NB4 (cell line): ENCODE measurements at regions not wholly inside any gene's neighbourhood (a gene's known extent, or its start where the extent isn't known, plus 50 kb on each side); places are given as distances from the start of the nearest gene placed in this dataset.

ENCODE experiments used
- DNase-seq: peaks from one replicate; pipeline ENCODE4 v3.0.0; 2010; ENCODE audit warnings: low read depth
- H3K4me3 ChIP-seq: one replicate; pipeline ENCODE4 v1.5.1; 2011; ENCODE audit warnings: mild to moderate bottlenecking, low read depth, low read length, moderate library complexity
- MYC ChIP-seq: IDR thresholded peaks from 2 replicates; pipeline ENCODE4 v1.6.1; 2011; ENCODE audit warnings: low read depth, low read length
- POLR2A ChIP-seq: IDR thresholded peaks from 2 replicates; pipeline ENCODE4 v1.6.1; 2011; ENCODE audit warnings: mild to moderate bottlenecking; ENCODE audit not compliant: insufficient read length; ENCODE audit errors: extremely low read depth
- TF ChIP-seq, protein P1 (sequence below): IDR thresholded peaks from 2 replicates; pipeline ENCODE4 v1.6.1; 2011; ENCODE audit warnings: low read depth, low read length
- TF ChIP-seq, protein P2 (sequence below): IDR thresholded peaks from one replicate; pipeline ENCODE4 v1.5.1; 2012; ENCODE audit warnings: low read depth, low read length

DNA sequence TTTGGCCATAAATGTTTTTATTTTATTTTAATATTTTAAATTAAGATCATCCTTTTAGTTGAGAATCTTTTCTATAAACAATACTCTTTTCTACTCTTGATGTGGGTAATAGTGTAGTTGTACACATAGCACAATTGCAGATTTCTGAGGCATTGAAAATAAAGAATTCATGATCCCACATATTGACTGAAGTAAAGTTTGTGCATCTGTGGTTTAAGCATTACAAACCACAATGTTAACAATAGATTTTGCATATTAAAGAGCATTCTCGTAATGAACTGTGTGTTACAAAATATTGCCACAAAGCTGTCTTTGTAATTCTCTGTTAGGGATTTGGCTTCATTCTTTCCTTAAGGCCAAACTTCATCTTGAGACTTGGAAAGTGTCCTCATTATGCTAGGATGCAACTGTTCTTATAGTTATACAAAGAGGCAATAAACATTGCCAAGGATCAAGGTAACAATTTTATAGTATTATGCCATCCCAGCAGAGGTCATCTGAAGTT, 256.8 kb downstream of the OLFM3 start:
- no peak for DNase-seq
- no peak overlapping the region for H3K4me3 ChIP-seq
- TF ChIP-seq POLR2A (no peak), MYC (no peak)
- TF ChIP-seq, protein P1, sequence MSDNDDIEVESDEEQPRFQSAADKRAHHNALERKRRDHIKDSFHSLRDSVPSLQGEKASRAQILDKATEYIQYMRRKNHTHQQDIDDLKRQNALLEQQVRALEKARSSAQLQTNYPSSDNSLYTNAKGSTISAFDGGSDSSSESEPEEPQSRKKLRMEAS: no peak
- TF ChIP-seq, protein P2, sequence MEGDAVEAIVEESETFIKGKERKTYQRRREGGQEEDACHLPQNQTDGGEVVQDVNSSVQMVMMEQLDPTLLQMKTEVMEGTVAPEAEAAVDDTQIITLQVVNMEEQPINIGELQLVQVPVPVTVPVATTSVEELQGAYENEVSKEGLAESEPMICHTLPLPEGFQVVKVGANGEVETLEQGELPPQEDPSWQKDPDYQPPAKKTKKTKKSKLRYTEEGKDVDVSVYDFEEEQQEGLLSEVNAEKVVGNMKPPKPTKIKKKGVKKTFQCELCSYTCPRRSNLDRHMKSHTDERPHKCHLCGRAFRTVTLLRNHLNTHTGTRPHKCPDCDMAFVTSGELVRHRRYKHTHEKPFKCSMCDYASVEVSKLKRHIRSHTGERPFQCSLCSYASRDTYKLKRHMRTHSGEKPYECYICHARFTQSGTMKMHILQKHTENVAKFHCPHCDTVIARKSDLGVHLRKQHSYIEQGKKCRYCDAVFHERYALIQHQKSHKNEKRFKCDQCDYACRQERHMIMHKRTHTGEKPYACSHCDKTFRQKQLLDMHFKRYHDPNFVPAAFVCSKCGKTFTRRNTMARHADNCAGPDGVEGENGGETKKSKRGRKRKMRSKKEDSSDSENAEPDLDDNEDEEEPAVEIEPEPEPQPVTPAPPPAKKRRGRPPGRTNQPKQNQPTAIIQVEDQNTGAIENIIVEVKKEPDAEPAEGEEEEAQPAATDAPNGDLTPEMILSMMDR: no peak

DNA sequence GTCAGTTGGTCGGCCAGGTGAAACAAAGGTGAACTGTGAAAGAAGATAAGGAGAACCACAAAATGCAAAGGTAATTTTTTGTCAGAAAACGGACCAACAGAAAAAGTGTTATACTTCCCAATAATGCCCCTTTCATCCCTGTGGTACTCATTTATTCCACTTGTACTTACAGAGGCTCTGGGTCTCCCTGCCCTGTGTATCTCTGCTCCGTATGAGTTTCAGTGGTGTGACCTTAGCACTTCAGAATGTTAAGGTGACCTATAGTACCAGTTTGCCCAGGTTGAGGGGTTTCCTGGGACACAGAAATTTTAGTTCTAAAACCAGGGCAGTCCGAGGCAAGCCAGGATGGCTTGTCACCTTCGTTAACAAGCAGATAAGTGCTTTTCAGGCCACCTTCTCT, 254.8 kb downstream of the OLFM3 start:
- DNase-seq: no peak
- TF ChIP-seq, protein P1: no peak
- no peak overlapping the region for H3K4me3 ChIP-seq

DNA sequence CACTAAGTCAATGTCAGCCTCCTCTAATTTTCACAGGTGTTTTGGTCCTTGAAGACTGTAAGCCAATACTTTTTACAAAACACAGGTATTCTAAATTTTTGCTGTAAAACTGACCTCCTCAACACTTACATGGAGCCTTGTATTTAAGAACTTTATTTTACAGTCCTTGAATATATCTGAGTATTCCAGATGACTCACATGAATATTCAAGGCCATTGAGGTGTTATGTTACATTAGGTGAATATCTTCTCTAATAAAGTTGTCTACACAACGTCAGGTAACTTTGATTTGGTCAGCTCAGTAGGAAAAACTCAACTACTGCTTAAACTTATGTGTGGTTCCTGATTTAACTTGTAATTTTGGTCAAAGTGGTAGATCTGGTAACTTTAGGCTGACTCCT, 254.2 kb downstream of the OLFM3 start:
- DNase-seq: no peak
- TF ChIP-seq, protein P1: no peak
- TF ChIP-seq MYC (no peak), POLR2A (no peak)
- TF ChIP-seq, protein P2: no peak
- H3K4me3 ChIP-seq: no peak overlapping the region

DNA sequence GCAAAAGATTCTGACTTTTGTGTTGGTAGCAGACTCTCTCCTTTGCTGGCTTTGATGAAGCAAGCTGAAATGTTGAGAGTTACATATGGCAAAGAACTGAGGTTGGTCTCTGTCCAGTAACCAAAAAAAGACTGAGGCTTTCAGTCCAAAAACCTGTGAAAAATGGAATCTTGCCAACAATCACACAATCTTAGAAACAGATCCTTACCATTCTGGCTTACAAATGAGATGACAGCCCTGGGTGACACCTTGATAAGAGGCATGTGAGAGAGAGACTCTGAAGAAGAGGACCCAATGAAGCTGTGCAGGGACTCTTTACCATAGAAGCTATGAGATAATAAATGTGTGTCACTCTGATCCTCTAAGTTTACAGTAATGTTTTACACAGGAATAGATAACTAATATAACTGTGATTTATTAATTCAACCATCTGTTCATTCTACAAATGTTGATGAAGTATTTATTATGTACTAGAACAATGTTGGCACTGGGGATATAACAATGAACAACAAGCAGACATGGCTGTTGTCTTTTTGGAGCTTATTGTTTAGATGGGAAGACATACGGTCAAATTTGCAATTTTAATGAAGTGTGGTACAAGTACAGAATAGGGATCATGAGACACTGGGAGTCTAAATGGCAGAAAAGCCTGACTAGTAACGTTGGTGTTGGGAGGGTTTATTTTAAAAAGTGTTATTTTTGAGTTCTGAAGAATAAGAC, 251.0 kb downstream of the OLFM3 start:
- no peak for TF ChIP-seq POLR2A
- TF ChIP-seq MYC: no peak
- TF ChIP-seq, protein P1: no peak
- TF ChIP-seq, protein P2: no peak
- no peak overlapping the region for H3K4me3 ChIP-seq
- no peak for DNase-seq

DNA sequence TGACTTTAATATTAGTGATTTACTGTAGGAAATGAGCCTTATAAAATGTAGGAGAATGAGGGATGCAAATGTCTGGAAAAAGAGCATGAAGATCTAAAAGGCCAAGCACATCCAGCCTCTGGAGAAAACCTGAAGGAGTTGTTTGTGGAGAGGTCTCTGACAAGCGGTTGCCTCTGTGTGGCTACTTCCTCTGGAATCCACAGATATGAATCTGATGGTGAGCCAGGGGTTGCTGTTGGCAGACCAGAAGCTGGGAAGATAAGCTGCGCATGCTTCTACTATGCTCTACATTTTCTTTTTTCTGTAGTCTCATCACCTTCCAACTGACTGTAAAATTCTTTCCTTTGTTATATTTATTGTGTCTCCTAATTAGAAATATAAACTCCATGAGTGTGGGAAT, 248.6 kb downstream of the OLFM3 start:
- H3K4me3 ChIP-seq: no peak overlapping the region
- no peak for TF ChIP-seq MYC
- no peak for TF ChIP-seq POLR2A
- TF ChIP-seq, protein P2: no peak
- TF ChIP-seq, protein P1: no peak
- no peak for DNase-seq
